GM18505 (cell line): ENCODE measurements at regions not wholly inside any gene's neighbourhood (a gene's known extent, or its start where the extent isn't known, plus 50 kb on each side); places are given as distances from the start of the nearest gene placed in this dataset.
"Not testable (repeated sequence)": the region's sequence is repeated elsewhere in the genome, so short reads cannot be mapped to it uniquely, and the experiment has no call there.

Experiments
- ATAC-seq: cut with Tn5 transposase; IDR thresholded peaks from one replicate; pipeline ENCODE4 v1.9.1; 2021; ENCODE audit not compliant: unreplicated experiment
- POLR2A ChIP-seq: IDR thresholded peaks from 4 replicates; pipeline ENCODE4 v1.6.1; 2011; ENCODE audit warnings: borderline replicate concordance; ENCODE audit not compliant: insufficient read depth, insufficient read length; ENCODE audit errors: extremely low read depth

GRCh38 chr5:96189028-96189826, 227.6 kb upstream of the ELL2 start:
- no peak for TF ChIP-seq POLR2A
- ATAC-seq = no peak

GRCh38 chr5:96187309-96188027, 225.8 kb upstream of the ELL2 start:
- ATAC-seq = no peak
- TF ChIP-seq POLR2A = no peak

DNA sequence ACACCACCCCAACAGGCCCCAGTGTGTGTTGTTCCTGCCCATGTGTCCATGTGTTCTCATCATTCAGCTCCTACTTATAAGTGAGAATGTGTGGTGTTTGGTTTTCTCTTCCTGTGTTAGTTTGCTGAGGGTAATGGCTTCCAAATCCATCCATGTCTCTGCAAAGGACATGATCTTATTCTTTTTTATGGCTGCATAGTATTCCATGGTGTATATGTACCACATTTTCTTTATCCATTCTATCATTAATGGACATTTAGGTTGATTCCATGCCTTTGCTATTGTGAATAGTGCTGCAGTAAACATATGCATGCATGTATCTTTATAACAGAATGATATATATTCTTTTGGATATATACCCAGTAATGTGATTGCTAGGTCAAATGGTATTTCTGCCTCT, 222.9 kb upstream of the ELL2 start:
- ATAC-seq = not testable (repeated sequence)

DNA sequence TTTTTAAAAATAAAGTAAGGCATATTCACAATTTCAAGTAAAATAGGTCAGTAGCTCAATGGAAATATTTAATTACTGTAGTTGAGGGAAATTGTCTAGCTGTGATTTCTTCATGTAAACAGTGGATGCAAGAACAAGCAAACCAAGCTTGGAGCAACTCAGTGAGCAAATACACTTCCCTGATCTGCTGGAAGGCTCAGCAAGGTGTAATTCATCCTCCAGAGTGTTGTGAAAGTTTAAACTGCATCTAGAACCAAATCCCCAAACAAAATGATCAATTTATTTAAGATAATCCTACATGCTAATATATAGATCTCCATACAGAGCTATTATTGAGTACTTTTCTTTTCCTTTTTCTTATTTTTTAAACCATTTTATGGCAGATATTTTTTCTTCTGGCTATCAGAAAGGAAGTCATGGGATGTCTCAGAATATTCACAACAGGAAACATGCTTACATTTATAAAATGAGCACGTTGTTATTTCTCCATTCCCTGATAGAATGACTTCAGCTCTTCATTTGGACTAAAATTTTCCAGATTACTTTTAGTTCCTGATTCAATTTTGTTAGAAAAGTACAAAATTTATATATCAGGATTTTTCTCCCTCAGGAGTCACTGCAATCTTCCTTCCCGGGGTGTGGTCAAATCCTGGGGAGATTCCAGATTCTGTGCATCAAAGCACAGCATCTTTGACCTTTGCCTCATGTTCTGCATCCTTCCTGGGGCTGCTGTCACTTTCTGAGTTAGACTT, 219.2 kb upstream of the ELL2 start:
- ATAC-seq = no peak
- no peak for TF ChIP-seq POLR2A

- ATAC-seq = peak; percentile 84
- TF ChIP-seq POLR2A = no peak
Observed at GRCh38 chr5:96177303-96177869, 215.7 kb upstream of the ELL2 start.

DNA sequence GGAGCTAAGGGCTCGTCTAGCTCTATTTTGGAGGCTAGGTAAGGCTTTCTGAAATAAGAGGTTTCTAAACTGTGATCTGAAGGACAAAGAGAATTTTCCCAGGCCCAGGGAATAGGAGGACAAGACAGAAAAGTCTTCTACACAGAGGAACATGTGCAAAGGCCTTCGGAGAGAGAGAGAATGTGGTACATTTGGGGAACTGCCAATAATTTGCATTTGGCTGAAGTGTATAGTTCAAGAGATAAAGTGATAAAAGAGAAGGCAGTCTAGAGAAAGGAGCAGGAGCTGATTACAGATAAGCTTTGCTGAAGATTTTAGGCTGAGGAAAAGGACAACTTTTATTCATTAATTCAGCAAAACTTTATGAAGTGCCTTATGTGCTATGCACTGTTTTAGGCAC, 214.4 kb upstream of the ELL2 start:
- no peak for TF ChIP-seq POLR2A
- ATAC-seq = no peak

GRCh38 chr5:96175090-96175489, 213.4 kb upstream of the ELL2 start:
- no peak for ATAC-seq
- no peak for TF ChIP-seq POLR2A

DNA sequence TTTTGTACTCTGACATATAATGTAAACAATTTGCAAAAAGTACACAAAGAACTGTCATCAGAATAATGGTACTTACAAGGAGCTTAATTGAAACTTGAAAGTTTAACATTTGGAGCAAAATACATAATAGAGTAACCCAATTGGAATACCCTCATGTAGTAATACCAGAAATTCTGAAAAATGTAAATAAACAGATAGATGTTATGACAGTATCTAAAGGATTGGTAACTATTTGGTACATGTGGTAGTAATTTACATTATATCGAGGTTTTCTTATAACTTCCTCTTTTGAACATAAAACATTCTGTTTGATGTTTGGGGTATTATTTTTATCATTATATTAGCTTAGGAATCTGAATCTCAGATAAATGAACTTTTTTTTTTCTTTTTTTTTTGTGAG, 211.7 kb upstream of the ELL2 start:
- TF ChIP-seq POLR2A = no peak

DNA sequence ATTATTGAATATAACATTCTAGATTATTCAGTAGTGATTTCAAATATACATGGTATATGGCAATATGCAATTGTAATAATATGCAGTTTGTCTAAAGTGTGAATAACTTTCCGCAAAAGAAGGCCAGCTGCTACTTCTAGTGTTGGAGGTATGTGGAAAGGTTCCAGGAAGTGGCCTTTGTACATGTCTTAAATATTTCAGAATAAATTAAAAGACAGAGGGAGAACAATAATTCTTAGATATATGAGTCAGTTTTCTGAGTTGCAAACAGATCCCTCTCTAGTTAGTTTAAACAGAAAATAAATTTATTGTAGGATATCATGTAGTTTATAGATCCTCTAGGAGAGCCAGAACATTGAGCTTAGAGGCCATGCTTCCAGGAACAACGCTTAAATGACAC, 210.8 kb upstream of the ELL2 start:
- no peak for TF ChIP-seq POLR2A
- no peak for ATAC-seq

More for the DNA sequence above, 211.7 kb upstream of the ELL2 start:
- no peak for ATAC-seq

DNA sequence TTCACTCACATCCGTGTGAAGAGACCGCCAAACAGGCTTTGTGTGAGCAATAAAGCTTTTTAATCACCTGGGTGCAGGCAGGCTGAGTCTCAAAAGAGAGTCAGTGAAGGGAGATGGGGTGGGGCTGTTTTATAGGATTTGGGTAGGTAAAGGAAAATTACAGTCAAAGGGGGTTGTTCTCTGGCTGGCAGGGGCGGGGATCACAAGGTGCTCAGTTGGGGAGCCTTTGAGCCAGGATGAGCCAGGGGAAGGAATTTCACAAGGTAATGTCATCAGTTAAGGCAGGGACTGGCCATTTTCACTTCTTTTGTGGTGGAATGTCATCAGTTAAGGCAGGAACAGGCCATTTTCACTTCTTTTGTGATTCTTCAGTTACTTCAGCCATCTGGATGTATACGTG, 210.3 kb upstream of the ELL2 start:
- not testable (repeated sequence) for ATAC-seq

- not testable (repeated sequence) for ATAC-seq
Observed at GRCh38 chr5:96170481-96171125, 209.0 kb upstream of the ELL2 start.

GRCh38 chr5:96168833-96169232, 207.2 kb upstream of the ELL2 start:
- not testable (repeated sequence) for ATAC-seq

DNA sequence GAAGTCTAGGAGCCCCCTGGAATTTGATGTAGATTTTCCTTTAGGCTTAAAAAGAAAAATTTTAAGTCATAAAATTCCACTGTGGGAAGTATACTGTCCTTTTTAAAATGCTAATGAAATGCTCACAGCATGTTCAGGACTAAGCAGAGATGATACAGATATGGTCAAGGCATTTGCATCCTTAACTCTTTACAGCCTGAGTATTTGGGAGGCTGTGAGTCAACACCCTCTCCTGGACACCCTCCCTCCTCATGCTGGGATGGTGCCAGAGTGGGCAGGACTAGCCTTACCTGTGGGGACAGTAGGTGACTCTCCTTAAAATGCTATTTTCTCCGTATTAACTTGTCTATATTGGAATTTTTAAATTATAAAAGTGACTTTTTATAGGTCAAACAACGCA, 197.4 kb upstream of the ELL2 start:
- no peak for TF ChIP-seq POLR2A
- ATAC-seq = no peak
